Tibial artery (tissue), 4 donors: ENCODE measurements at regions not wholly inside any gene's neighbourhood (a gene's known extent, or its start where the extent isn't known, plus 50 kb on each side); places are given as distances from the start of the nearest gene placed in this dataset.

Experiments
- DNase-seq, 2 donors: peaks; one replicate each; pipeline ENCODE4 v3.0.0-alpha.2; 2019
- H3K27ac ChIP-seq, 2 donors: fragments of 200-600 bp; sonication (generic) in 1 of 2; 1 replicate in 1 of 2; 2 replicates in 1 of 2; pipeline ENCODE4 v1.5.1; 2018 to 2019; ENCODE audit warnings: mild to moderate bottlenecking in 1 of 2
- H3K27me3 ChIP-seq, 2 donors: fragments of 200-600 bp; sonication (generic) in 1 of 2; one replicate each; pipeline versions ENCODE4 v1.5.1 to v1.6.0; 2016 to 2019
- H3K36me3 ChIP-seq, 3 donors: fragments of 200-600 bp; sonication (generic) in 2 of 3; one replicate each; pipeline ENCODE4 v1.5.1; 2016 to 2019; ENCODE audit warnings: mild to moderate bottlenecking in 2 of 3
- H3K4me1 ChIP-seq, 4 donors: fragments of 200-600 bp; sonication (generic) in 2 of 4; 1 replicate in 3 of 4; 2 replicates in 1 of 4; pipeline ENCODE4 v1.5.1; 2016 to 2019
- H3K4me3 ChIP-seq, 2 donors: fragments of 200-600 bp; sonication (generic) in 1 of 2; 1 replicate in 1 of 2; 2 replicates in 1 of 2; pipeline ENCODE4 v1.5.1; 2018 to 2019; ENCODE audit warnings: mild to moderate bottlenecking in 2 of 2
- H3K9me3 ChIP-seq, 3 donors: fragments of 200-600 bp; sonication (generic) in 1 of 3; one replicate each; pipeline ENCODE4 v1.5.1; 2016 to 2019
- CTCF ChIP-seq, 2 experiments: fragments of 200-600 bp in 1 of 2; fragments of 450-650 bp in 1 of 2; IDR thresholded peaks; one replicate each; pipeline ENCODE4 v1.5.1; 2017 to 2019; ENCODE audit warnings: antibody characterized with exemption in 2 of 2, mild to moderate bottlenecking in 1 of 2, moderate library complexity in 1 of 2
- intact Hi-C: fragments of 100-400 bp; cut with DNase I; formaldehyde crosslinking; loops from one replicate; pipeline ENCODE4 v1.15.0; 2023; ENCODE audit warnings: low total_unique reads

- no peak overlapping the region for H3K4me3 ChIP-seq
- no peak for DNase-seq
- H3K27me3 ChIP-seq: no peaks in the 10 kb centered on the region
- H3K27ac ChIP-seq: no peak overlapping the region
- H3K36me3 ChIP-seq: no peaks in the 10 kb centered on the region
- intact Hi-C loops: no loop called here
- TF ChIP-seq CTCF (IDR thresholded peaks at IDR 0.05): no peak
- H3K9me3 ChIP-seq: no peaks in the 10 kb centered on the region
- no peaks in the 10 kb centered on the region for H3K4me1 ChIP-seq
Measured at GRCh38 chr4:43341741-43342140, 449.2 kb downstream of the GRXCR1 start.

- intact Hi-C loops: no loop called here
- TF ChIP-seq CTCF (IDR thresholded peaks at IDR 0.05): no peak
Measured at GRCh38 chr4:43343298-43343697, 450.8 kb downstream of the GRXCR1 start.

GRCh38 chr4:43345323-43345925 lies 452.9 kb downstream of the GRXCR1 start:
- intact Hi-C loops: no loop called here
- no peak overlapping the region for H3K4me3 ChIP-seq
- DNase-seq: no peak
- H3K36me3 ChIP-seq: no peaks in the 10 kb centered on the region
- H3K27ac ChIP-seq: no peak overlapping the region
- no peaks in the 10 kb centered on the region for H3K4me1 ChIP-seq
- no peaks in the 10 kb centered on the region for H3K27me3 ChIP-seq
- TF ChIP-seq CTCF (IDR thresholded peaks at IDR 0.05): no peak
- no peaks in the 10 kb centered on the region for H3K9me3 ChIP-seq

More at GRCh38 chr4:43343298-43343697, 450.8 kb downstream of the GRXCR1 start:
- H3K4me1 ChIP-seq: no peaks in the 10 kb centered on the region
- no peak overlapping the region for H3K27ac ChIP-seq
- no peaks in the 10 kb centered on the region for H3K9me3 ChIP-seq
- H3K36me3 ChIP-seq: no peaks in the 10 kb centered on the region
- DNase-seq: no peak
- H3K4me3 ChIP-seq: no peak overlapping the region
- H3K27me3 ChIP-seq: no peaks in the 10 kb centered on the region

- DNase-seq: no peak
- Histone ChIP-seq H3K27me3 (no peaks in the 10 kb centered on the region), H3K4me1 (no peaks in the 10 kb centered on the region), H3K9me3 (no peaks in the 10 kb centered on the region), H3K4me3 (no peak overlapping the region), H3K27ac (no peak overlapping the region), H3K36me3 (no peaks in the 10 kb centered on the region)
- intact Hi-C loops: no loop called here
- no peak for TF ChIP-seq CTCF (IDR thresholded peaks at IDR 0.05)
Measured at GRCh38 chr4:43348591-43348990, 456.1 kb downstream of the GRXCR1 start.

- no peaks in the 10 kb centered on the region for H3K9me3 ChIP-seq
- no peaks in the 10 kb centered on the region for H3K27me3 ChIP-seq
- DNase-seq: no peak
- H3K4me1 ChIP-seq: no peaks in the 10 kb centered on the region
- intact Hi-C loops: no loop called here
- no peak overlapping the region for H3K27ac ChIP-seq
- no peak overlapping the region for H3K4me3 ChIP-seq
- H3K36me3 ChIP-seq: no peaks in the 10 kb centered on the region
- no peak for TF ChIP-seq CTCF (IDR thresholded peaks at IDR 0.05)
Measured at GRCh38 chr4:43351970-43352806, 459.7 kb downstream of the GRXCR1 start.
